GM21360 (cell line): ENCODE measurements at regions not wholly inside any gene's neighbourhood (a gene's known extent, or its start where the extent isn't known, plus 50 kb on each side); places are given as distances from the start of the nearest gene placed in this dataset.

ENCODE experiments used
- ATAC-seq: cut with Tn5 transposase; IDR thresholded peaks from one replicate; pipeline ENCODE4 v1.9.1; 2021; ENCODE audit warnings: mild to moderate bottlenecking, moderate library complexity; ENCODE audit not compliant: unreplicated experiment

DNA sequence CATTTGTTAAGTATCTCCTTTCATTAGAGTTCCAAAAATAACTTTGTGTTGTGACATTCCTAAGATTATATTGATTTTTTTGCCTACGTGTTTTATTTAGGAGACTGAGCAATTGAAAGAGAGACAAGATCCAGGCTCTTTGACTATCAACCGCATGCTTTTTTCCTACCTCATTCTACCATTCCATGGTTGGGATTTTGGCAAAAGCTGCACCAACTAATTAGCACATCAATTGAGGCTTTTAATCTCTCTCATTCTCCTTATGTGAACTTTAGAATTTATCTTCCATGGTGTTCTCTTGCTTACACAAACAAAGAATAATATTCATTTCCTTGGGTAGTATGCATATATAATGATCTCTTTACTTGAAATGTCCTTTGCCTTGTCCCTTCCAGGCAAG lies 338.7 kb upstream of the SMC2 start:
- ATAC-seq: no peak

DNA sequence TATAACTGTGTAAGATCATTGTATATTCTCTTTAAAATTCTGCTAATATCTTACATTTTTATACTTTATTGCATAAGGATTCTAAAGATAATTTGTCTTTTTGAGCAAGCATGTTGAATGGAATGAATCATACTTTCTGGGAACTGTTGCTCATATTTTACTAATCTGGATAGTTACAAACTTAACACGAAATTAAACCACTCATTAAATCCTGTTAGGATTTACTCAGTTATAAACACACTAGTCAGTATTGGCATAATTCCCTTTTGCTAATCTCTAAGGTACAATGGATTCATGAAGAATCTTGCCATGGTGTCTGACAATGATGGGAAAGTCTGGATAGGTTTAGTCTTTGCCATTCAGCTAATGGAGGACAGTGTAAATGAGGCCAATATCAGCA lies 338.1 kb upstream of the SMC2 start:
- no peak for ATAC-seq

DNA sequence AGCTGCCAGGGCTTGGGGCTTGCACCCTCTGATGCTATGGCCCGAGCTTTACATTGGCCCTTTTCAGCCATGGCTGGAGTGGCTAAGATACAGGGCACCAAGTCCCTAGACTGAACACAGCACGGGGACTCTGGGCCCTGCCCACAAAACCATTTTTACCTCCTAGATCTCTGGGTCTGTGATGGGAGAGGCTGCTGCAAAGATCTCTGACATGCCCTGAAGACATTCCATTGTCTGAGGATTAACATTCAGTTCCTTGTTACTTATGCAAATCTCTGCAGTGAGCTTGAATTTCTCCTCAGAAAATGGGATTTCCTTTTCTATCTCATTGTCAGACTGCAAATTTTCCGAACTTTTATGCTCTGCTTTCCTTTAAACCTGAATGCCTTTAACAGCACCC lies 337.0 kb upstream of the SMC2 start:
- ATAC-seq: no peak

DNA sequence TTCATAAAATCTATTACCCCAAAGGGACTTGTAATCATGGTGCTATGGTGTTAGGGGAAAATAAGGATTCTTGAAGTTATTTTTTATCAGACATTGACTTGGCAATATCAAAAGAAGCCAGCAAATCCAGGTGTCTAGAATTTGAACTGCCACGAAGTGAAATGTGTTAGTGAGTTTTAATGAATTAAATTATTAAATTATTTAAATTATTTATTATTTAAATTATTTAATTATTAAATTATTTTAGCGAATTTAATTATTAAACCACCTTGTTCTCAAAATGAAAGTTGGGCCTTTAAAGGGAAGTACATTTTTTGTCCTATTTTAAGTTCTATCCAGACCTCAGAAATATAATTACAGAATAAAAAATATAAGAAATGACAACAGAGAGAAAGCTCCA lies 332.6 kb upstream of the SMC2 start:
- no peak for ATAC-seq

DNA sequence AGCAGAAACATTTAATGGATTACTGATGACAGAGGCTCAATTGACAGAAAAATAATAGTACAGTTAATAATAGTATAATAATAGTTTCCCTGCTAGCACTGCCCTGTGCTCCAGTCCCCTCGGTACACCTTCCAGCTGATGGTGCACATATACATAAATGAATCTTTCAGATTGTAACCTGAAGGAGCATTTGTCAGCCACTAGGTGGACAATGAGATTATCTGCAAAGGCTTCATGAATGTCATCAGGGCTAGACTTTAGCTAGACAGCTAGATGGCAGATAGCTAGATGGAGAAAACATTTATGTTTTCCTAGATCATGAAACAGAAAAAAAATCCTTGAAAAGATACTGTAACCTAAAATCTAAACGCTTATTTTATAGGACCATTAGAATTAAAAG lies 304.4 kb upstream of the SMC2 start:
- peak; percentile 98 for ATAC-seq

DNA sequence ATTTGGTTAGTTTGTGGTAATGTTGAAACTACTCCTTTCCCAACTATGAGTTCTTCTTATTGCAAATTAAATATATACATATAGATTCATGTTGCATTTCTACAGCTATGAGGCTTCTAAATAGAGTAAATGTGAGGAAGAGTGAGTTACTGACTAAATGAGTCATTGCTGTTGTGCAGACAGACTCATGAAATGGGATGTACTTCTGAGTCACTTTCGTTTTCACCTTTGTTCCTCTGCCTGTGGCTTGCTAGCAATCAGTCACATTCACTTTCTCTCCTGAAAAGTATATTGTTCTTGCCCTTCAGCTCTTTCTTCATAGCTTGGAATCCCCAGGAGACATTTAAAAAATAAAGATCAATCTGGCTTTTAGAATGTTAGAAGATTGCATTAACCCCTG lies 295.5 kb upstream of the SMC2 start:
- peak; percentile 100 for ATAC-seq

DNA sequence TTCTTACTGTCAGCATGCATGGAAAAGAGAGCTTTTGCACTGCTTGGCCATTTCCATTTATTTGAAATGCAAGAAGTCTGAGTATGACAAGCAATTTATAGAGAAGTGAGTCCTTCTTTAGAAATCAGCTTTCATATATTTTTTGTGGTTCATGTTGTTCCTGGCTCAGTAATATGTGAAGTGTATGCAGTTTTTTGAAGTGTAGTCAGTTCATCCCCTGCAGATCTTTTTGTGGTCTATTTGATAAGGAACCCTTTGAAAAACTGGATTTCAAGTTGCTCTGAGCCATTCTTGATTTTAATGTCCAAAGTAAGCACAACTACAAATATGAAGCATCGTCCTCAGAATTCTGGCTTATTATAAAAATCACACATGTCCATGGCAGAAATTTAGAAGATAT lies 294.1 kb upstream of the SMC2 start:
- ATAC-seq: no peak

DNA sequence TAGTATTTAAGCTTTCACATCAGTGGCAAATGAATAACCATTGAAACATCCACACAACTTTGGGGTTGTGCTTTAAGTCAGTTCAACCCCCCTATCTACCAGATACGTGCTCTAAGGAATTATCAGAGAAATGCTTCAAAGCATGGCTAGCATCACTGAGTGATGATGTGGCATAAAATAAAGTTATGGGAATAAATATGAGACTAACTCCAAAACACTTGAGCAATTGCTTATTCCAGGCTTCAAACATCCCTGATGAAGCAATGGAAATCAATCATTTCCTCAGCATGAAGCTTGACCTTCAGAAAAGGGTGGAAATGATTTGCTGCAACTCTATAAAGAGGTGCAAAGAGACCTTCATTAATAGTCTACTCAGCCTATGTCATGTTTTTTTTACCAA lies 292.0 kb upstream of the SMC2 start:
- no peak for ATAC-seq

DNA sequence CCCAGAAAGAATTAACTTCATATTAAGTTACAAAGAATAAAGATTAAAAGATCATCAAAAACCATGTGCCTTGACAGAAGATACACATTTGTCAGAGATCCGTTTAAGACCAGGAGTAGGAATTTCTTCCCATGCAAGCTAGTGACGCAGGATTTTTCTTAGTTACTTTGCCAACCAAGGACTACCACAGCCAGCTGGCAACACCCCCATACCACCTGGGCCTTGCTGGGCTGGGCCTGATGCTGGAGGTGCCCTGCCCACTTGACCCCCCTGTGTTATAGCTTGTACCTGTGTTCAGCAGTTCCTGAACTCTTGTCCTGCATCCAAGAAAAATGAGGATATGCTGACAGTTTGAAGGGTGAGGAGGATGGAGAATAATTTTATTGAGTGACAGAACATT lies 290.9 kb upstream of the SMC2 start:
- ATAC-seq: no peak

DNA sequence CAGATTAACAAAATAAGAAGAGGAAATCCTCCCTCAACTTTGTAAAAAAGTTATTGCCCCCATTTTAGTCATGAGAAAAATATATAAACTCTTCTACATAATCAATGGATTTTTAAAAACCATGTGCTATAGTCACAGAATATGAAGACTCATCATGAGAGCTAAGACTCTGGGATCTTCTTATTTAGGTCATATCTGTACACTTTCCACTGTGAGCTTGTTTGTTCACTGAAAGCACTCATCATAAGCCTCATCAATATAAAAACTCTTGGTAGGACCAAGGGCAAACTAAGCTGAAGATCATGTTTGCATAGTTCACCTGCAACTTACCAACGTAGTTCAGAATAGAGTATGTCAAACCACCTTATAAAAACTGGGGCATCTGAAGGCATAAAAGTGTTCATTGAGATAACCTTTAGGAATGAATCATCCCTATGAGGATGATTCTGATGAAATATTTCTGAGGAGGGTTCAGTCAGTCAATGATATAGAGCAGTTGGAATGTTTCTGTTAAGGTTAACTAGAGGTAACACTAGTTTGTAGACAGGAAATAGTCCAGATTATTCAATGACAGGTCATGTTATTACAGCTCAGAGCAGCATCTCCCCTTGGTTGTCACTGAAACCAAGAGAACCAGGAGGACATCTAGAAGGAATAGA lies 289.9 kb upstream of the SMC2 start:
- ATAC-seq: no peak

DNA sequence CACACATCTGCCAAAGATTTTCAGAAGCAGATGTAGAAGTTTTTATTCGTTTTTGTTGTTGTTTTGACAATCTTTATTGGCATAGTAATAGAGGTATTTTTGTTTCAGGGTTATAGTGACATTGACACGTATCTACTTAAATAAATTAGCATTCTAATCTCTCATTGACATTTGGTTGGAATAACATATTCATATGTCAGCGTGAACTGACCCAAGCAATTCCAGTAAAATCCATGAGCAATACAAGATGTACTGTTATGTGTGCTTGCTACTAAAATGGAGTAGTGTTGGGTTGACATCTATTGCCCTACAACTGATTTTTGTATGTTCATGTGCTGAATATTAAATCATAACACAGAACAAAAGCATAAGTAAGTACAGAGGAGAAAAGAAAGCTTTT lies 284.4 kb upstream of the SMC2 start:
- no peak for ATAC-seq

DNA sequence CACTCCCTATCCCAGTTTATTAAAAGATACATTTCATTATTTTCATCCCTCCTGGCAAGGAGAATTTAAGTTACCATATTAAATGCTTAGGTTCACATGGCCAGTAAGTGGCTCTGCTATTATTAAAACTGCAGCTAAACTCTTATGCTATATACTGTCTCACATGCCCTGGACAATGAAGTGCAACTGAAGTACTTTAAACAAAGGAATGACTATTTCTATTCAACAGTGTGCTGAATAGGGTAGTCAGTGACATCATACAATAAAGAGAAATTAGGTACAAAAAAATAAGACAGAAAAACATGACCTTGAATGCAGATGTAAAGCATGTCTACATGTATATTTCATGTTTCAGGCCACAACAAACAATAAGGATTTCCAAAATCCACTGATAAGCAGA lies 282.6 kb upstream of the SMC2 start:
- no peak for ATAC-seq

DNA sequence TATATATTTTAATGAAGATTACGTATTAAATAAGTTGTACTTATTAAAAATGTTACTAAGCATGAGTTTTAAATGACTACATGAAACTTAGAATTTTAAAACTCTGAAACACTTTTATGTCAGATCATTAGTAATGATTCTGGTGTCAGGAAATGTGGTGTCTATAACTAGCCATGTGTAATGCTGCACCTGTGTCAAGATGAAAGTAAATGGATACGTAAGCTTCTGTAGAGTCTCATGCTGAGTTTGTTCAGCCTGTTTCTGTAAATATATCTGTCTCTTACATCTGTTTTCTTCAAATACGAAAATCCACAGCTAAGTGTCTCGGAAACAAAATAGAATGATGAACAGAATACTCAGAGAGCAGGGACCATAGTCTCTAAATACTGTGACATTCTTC lies 278.0 kb upstream of the SMC2 start:
- ATAC-seq: no peak

DNA sequence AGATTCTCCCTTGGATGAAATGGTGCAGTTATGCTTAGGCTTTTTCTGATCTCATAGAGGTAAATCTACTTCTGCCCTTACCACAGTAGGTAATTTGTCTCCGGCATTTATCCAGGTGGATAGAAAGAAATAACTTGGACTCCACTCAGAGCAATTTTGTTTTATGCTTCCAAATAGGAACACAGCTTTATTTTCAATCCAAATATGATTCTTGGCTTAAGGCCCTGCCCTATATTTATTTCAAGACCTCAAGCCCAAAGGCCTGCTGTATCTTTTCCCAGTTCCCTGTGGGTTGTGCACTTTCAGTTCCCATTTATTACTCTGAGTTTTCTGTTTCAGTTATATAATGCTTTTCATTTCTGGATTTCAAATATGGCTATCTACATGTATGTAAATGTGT lies 274.2 kb upstream of the SMC2 start:
- no peak for ATAC-seq

DNA sequence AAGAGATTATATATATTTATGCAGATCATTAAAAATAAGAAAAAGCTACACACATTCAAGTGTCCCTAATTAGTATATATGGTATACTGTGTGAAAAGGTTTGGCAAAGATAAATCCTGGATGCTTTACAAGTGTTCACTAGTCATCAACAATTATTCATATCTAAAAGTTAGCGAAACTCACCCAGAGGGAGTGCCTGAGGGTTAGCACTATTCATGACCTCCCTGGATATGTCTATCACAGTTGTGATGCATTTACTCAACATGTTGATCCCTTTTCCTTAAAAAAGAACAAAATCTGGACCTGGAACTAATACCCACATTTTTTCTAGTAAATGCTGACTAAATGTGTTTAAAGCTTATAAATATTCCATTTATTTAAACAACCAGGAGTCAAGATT lies 273.0 kb upstream of the SMC2 start:
- no peak for ATAC-seq

DNA sequence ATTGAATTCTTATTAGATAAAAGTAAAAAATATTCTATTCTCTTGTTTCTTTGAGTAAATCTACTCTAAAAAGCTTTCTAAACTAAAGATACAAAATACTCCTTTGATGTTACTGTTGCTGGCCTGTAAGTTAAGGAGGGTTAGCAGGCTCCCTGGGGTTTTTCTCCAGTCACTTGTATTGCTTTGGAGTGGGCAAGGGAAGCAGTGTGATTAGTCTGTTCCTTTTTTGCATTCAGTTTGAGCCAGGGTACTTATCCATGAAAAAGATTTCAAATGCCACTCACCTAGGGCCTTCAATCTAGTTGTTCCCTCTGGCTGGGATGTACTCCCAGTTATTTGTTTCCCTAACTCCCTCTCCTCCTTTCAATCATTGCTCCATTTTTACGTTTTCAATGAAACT lies 256.2 kb upstream of the SMC2 start:
- ATAC-seq: no peak

DNA sequence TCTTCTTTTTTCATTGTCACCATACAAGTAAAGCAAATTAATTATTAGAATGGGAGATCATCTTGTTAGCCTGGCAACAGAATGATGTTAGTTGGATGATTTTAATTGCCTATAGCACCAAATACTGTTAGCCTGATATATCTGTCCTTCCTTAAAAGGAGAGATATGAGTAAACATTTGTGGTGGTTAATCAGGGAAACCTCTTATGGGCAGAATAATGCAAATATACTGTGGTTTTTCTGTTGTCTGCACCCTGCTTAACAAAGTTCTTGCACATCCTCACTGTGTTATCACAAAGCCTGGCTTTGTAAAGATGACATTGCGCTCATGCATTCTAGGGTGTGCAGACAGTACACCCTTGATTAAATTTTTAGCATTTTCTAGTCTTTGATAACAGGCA lies 254.9 kb upstream of the SMC2 start:
- ATAC-seq: no peak

DNA sequence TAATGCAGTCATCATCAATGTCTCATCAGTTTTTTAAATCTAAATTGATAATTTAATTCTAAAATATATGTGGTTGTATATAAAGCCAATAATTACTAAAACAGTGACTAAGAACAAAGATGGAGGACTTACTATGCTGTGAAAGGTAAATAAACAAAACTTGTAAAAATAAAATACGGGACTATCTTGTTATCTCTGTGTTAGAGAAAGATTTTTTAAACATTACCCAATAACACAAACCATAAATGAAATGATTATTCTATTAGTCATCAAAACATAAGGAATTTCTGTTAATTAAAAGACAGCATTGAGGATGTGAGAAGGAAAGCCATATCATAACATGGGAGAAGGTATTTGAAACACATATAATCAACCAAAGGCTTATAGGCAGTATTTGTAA lies 226.2 kb upstream of the SMC2 start:
- no peak for ATAC-seq

DNA sequence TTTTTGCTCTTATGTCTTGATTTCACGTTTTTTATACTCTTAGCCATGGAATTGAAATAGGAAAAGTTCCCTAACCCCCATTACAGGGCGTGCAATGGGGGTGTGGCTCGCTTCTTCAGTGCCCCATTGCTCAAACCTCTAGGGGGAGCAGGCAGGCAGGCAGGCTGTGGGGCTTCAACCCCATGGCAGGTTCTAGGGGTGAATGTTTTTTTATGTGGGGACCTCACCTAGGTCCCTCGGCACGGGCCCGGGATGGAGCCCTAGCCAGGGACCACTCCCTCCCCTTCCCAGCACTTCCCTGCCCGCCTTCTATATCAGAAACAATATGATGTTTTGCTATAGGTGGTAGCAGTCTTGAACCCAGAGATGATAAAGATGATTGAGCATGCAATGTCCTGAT lies 221.3 kb upstream of the SMC2 start:
- no peak for ATAC-seq

DNA sequence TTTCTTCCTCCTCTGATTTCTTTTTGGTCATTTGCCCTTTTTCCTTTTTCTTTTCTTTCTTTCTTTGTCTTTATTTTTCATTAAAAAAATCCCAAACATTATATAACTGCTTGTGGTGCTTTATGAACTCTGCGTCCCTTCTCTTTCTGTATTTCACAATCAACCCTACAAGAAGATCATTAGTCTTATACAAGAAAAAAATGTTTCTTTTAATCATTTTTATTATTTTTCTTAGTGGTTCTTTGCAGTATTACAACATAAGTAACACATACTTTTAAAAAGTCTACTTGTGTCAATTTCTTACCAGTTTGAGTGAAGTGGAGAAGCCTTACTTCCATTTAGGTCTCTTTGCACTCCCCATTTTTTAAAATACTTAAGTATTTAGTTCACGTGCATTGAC lies 212.7 kb upstream of the SMC2 start:
- ATAC-seq: no peak

DNA sequence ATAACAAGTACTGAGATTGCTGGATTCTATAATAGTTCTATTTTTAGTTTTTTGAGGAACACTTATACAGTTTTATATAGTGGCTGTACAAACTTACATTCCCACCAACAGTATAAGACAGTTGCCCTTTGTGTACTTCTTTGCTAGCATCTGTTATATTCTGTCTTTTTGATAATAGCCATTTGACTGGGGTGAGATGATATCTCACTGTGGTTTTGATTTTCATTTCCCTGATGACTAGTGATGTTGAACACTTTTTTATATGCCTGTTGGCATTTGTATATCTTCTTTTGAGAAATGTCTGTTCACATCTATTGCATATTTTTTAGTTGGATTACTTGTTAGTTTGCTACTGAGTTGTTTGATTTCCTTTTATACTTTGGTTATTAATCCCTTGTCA lies 204.1 kb upstream of the SMC2 start:
- ATAC-seq: no peak

DNA sequence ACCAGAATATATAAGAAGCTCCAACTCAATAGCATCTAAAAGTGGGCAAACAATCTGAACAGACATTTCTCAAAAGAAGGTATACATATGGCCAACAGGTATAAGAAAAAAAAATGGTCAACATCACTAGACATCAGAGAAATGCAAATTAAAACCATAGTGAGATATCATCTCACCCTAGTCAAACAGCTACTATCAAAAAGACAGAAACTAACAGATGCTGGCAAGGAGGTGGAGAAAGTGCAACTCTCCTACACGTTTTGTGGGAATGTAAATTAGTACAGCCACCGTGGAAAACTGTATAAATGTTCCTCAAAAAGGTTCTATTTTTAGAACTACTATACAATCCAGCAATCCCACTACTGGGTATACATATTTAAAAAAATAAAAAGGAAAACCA lies 199.9 kb upstream of the SMC2 start:
- no peak for ATAC-seq

DNA sequence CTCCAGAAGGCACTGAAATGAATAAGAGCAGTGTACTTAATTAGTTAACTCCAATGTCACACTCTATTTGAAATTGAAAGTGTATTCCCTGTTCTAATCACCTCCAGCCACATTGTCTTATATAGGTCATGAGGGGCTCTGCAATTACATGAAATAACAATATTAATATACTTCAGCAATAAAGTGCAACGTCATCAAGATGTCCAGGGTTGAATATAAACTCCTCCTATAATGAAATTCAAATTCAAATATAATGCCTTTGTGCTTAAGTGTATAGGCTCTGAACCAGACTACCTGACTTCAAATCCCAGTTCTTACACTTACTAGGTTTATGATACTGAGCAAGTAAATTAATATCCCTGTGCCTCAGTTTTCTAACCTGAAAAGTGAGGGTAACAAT lies 195.6 kb upstream of the SMC2 start:
- no peak for ATAC-seq

DNA sequence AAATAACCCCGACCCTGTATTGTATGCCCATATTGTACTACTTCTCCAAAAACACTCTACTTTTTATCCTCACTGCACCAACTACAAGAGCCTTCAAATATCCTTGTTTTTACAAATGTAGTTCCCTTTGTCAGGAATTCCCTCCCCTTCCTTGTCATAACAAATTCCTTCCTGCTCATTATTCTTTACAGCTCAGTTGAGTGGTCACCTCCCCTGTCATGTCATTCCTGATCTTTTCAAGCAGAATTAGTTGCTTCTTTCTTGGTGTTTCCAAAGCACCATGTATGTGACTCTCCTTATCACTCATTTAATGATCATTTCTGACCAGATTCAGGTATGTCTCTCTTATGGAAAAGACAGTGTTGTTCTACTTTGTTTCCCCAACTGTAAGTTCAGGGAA lies 194.2 kb upstream of the SMC2 start:
- ATAC-seq: no peak
